ENCODE measurements at regions not wholly inside any gene's neighbourhood (a gene's known extent, or its start where the extent isn't known, plus 50 kb on each side); places are given as distances from the start of the nearest gene placed in this dataset.

GRCh38 chr13:55219538-55219937, 1921.2 kb upstream of the PRR20A start:
- Histone ChIP-seq H3K4me3 (ENCODE audit: low read length) (no peak overlapping the region), H3K27me3 (ENCODE audit: insufficient read depth, low read depth, low read length) (no peaks in the 10 kb centered on the region), H3K9me3 (ENCODE audit: low read length) (no peaks in the 10 kb centered on the region), H3K27ac (ENCODE audit: low read length) (no peak overlapping the region), H3F3A (ENCODE audit: insufficient read depth, low read length, poor library complexity, severe bottlenecking) (peaks cover under 1% of the 10 kb centered on the region), H3K9me2 (ENCODE audit: insufficient read depth, low read length) (no peaks in the 10 kb centered on the region), H3K4me2 (ENCODE audit: low read length) (no peak overlapping the region), H3K36me3 (ENCODE audit: insufficient read depth, low read length) (no peaks in the 10 kb centered on the region), H3K9ac (ENCODE audit: low read length) (no peak overlapping the region), H2AFZ (ENCODE audit: low read depth, low read length) (no peak overlapping the region), H3K79me2 (replicated peaks; ENCODE audit: insufficient read depth, low read length) (no peaks in the 10 kb centered on the region), H4K20me1 (ENCODE audit: insufficient read depth) (no peaks in the 10 kb centered on the region)
- TF ChIP-seq EP300 (conservative IDR thresholded peaks at IDR 0.05; ENCODE audit: poor library complexity, severe bottlenecking) (no peak), MXI1 (conservative IDR thresholded peaks at IDR 0.05; ENCODE audit: poor library complexity, severe bottlenecking) (no peak), EZH2 (IDR thresholded peaks at IDR 0.05; ENCODE audit: borderline replicate concordance, insufficient read depth, low read length, poor library complexity, severe bottlenecking) (no peak), RAD21 (conservative IDR thresholded peaks at IDR 0.05) (no peak), SMC3 (conservative IDR thresholded peaks at IDR 0.05; ENCODE audit: poor library complexity) (no peak), REST (IDR thresholded peaks at IDR 0.05; ENCODE audit: borderline replicate concordance) (no peak), TAF1 (IDR thresholded peaks at IDR 0.05; ENCODE audit: low read depth) (no peak), POLR2AphosphoS5 (IDR thresholded peaks at IDR 0.05) (no peak), CTCF (IDR thresholded peaks at IDR 0.05; ENCODE audit: poor library complexity, severe bottlenecking) (no peak)

GRCh38 chr13:55229906-55230569, 1910.7 kb upstream of the PRR20A start:
- Histone ChIP-seq H2AFZ (ENCODE audit: low read depth, low read length) (no peak overlapping the region), H3K79me2 (replicated peaks; ENCODE audit: insufficient read depth, low read length) (no peaks in the 10 kb centered on the region)

More at GRCh38 chr13:55229906-55230569, 1910.7 kb upstream of the PRR20A start:
- Histone ChIP-seq H3K36me3 (ENCODE audit: insufficient read depth, low read length) (no peaks in the 10 kb centered on the region), H3K9me2 (ENCODE audit: insufficient read depth, low read length) (no peaks in the 10 kb centered on the region), H3K27me3 (ENCODE audit: insufficient read depth, low read depth, low read length) (no peaks in the 10 kb centered on the region), H3K9ac (ENCODE audit: low read length) (no peak overlapping the region), H3F3A (ENCODE audit: insufficient read depth, low read length, poor library complexity, severe bottlenecking) (no peaks in the 10 kb centered on the region), H3K9me3 (ENCODE audit: low read length) (no peaks in the 10 kb centered on the region), H3K4me2 (ENCODE audit: low read length) (no peak overlapping the region), H4K20me1 (ENCODE audit: insufficient read depth) (no peaks in the 10 kb centered on the region), H3K4me3 (ENCODE audit: low read length) (no peak overlapping the region), H3K27ac (ENCODE audit: low read length) (no peak overlapping the region)
- no peak for TF ChIP-seq CTCF (IDR thresholded peaks at IDR 0.05; ENCODE audit: poor library complexity, severe bottlenecking)
- no peak for TF ChIP-seq MXI1 (conservative IDR thresholded peaks at IDR 0.05; ENCODE audit: poor library complexity, severe bottlenecking)
- TF ChIP-seq EP300 (conservative IDR thresholded peaks at IDR 0.05; ENCODE audit: poor library complexity, severe bottlenecking): no peak
- TF ChIP-seq POLR2AphosphoS5 (IDR thresholded peaks at IDR 0.05): no peak
- no peak for TF ChIP-seq RAD21 (conservative IDR thresholded peaks at IDR 0.05)
- no peak for TF ChIP-seq SMC3 (conservative IDR thresholded peaks at IDR 0.05; ENCODE audit: poor library complexity)
- no peak for TF ChIP-seq TAF1 (IDR thresholded peaks at IDR 0.05; ENCODE audit: low read depth)
- TF ChIP-seq EZH2 (IDR thresholded peaks at IDR 0.05; ENCODE audit: borderline replicate concordance, insufficient read depth, low read length, poor library complexity, severe bottlenecking): no peak
- no peak for TF ChIP-seq REST (IDR thresholded peaks at IDR 0.05; ENCODE audit: borderline replicate concordance)
